ENCODE measurements at regions not wholly inside any gene's neighbourhood (a gene's known extent, or its start where the extent isn't known, plus 50 kb on each side); places are given as distances from the start of the nearest gene placed in this dataset.
"Not testable (repeated sequence)": the region's sequence is repeated elsewhere in the genome, so short reads cannot be mapped to it uniquely, and the experiment has no call there.

- 19% methylated on average over 5 of the region's 6 CpGs; no CpG with 5 or more reads in 1 of the 2 donors for WGBS, 2 donors (ENCODE audit: low coverage in 1 of 2)
- Histone ChIP-seq H3K9me3 (no peaks in the 10 kb centered on the region), H3K4me1 (no peaks in the 10 kb centered on the region), H3K36me3 (no peaks in the 10 kb centered on the region), H3K27ac (no peak overlapping the region), H3K4me3 (no peak overlapping the region), H3K27me3 (no peaks in the 10 kb centered on the region)
- no peak for ATAC-seq
- TF ChIP-seq POLR2A (IDR thresholded peaks at IDR 0.05) (no peak), CTCF (IDR thresholded peaks at IDR 0.05) (no peak), EP300 (IDR thresholded peaks at IDR 0.05) (no peak), POLR2AphosphoS5 (IDR thresholded peaks at IDR 0.05) (no peak)
Observed at GRCh38 chrY:12431546-12431945, 269.5 kb upstream of the USP9Y start.

GRCh38 chrY:12438823-12439222 lies 262.2 kb upstream of the USP9Y start:
- H3K36me3 ChIP-seq, ATAC-seq, H3K27ac ChIP-seq, H3K9me3 ChIP-seq, H3K4me3 ChIP-seq, H3K27me3 ChIP-seq, H3K4me1 ChIP-seq: not testable (repeated sequence)
- WGBS, 2 donors (ENCODE audit: low coverage in 1 of 2) = no CpG with 5 or more reads among the region's 6 CpGs

GRCh38 chrY:12444200-12444599 lies 256.8 kb upstream of the USP9Y start:
- no peak for TF ChIP-seq POLR2AphosphoS5 (IDR thresholded peaks at IDR 0.05)
- no peak for TF ChIP-seq EP300 (IDR thresholded peaks at IDR 0.05)
- no peak for TF ChIP-seq CTCF (IDR thresholded peaks at IDR 0.05)
- no peak for TF ChIP-seq POLR2A (IDR thresholded peaks at IDR 0.05)

GRCh38 chrY:12446486-12447265 lies 254.4 kb upstream of the USP9Y start:
- ATAC-seq, H3K27me3 ChIP-seq, H3K4me1 ChIP-seq, H3K9me3 ChIP-seq, H3K27ac ChIP-seq, H3K4me3 ChIP-seq, H3K36me3 ChIP-seq: not testable (repeated sequence)
- WGBS, 2 donors (ENCODE audit: low coverage in 1 of 2) = no CpG with 5 or more reads among the region's 27 CpGs

More at GRCh38 chrY:12444200-12444599, 256.8 kb upstream of the USP9Y start:
- Histone ChIP-seq H3K4me1 (no peaks in the 10 kb centered on the region), H3K27ac (no peak overlapping the region), H3K4me3 (no peak overlapping the region), H3K36me3 (no peaks in the 10 kb centered on the region), H3K9me3 (no peaks in the 10 kb centered on the region), H3K27me3 (no peaks in the 10 kb centered on the region)
- WGBS, 2 donors (ENCODE audit: low coverage in 1 of 2) = 80% methylated on average over 2 of the region's 4 CpGs; no CpG with 5 or more reads in 1 of the 2 donors
- ATAC-seq = no peak

- 79% methylated on average over 4 of the region's 6 CpGs; no CpG with 5 or more reads in 1 of the 2 donors for WGBS, 2 donors (ENCODE audit: low coverage in 1 of 2)
- not testable (repeated sequence) for H3K27me3 ChIP-seq, H3K9me3 ChIP-seq, ATAC-seq, H3K4me1 ChIP-seq, H3K36me3 ChIP-seq, H3K4me3 ChIP-seq, H3K27ac ChIP-seq
Observed at GRCh38 chrY:12448561-12448960, 252.5 kb upstream of the USP9Y start.

GRCh38 chrY:12453318-12453717 lies 247.7 kb upstream of the USP9Y start:
- H3K4me3 ChIP-seq = not testable (repeated sequence)
- WGBS, 2 donors (ENCODE audit: low coverage in 1 of 2) = no CpG with 5 or more reads among the region's 26 CpGs

GRCh38 chrY:12459965-12460364 lies 241.1 kb upstream of the USP9Y start:
- H3K27me3 ChIP-seq = no peaks in the 10 kb centered on the region
- no peak overlapping the region for H3K27ac ChIP-seq
- no peak for ATAC-seq
- no peak overlapping the region for H3K4me3 ChIP-seq
- H3K36me3 ChIP-seq = no peaks in the 10 kb centered on the region
- no CpG with 5 or more reads among the region's 1 CpG for WGBS, 2 donors (ENCODE audit: low coverage in 1 of 2)
- no peaks in the 10 kb centered on the region for H3K4me1 ChIP-seq
- H3K9me3 ChIP-seq = no peaks in the 10 kb centered on the region
- no peak for TF ChIP-seq EP300 (IDR thresholded peaks at IDR 0.05)
- no peak for TF ChIP-seq POLR2AphosphoS5 (IDR thresholded peaks at IDR 0.05)

More at GRCh38 chrY:12453318-12453717, 247.7 kb upstream of the USP9Y start:
- H3K9me3 ChIP-seq, H3K27ac ChIP-seq, H3K27me3 ChIP-seq, H3K36me3 ChIP-seq, ATAC-seq, H3K4me1 ChIP-seq: not testable (repeated sequence)
